Psoas muscle (tissue), 7 donors: ENCODE measurements at regions not wholly inside any gene's neighbourhood (a gene's known extent, or its start where the extent isn't known, plus 50 kb on each side); places are given as distances from the start of the nearest gene placed in this dataset.

Source experiments
- ATAC-seq, 4 donors: fragments of 200-7000 bp; cut with Tn5 transposase; one replicate each; pipeline ENCODE4 v1.9.1; 2020; ENCODE audit warnings: moderate library complexity in 3 of 4, mild to moderate bottlenecking in 2 of 4
- DNase-seq, 2 donors: peaks; one replicate each; pipeline ENCODE4 v3.0.0-alpha.2; 2020
- H3K27ac ChIP-seq: fragments of 200-600 bp; one replicate; pipeline ENCODE4 v1.8.0; 2022
- H3K27me3 ChIP-seq, 3 donors: fragments of 200-600 bp in 1 of 3; one replicate each; pipeline versions ENCODE4 v1.6.1 to v1.8.0; 2013 to 2022; ENCODE audit warnings: low read length in 2 of 3, mild to moderate bottlenecking in 2 of 3, moderate library complexity in 1 of 3; ENCODE audit not compliant: insufficient read depth in 3 of 3
- H3K36me3 ChIP-seq, 2 donors: fragments of 200-600 bp in 1 of 2; one replicate each; pipeline versions ENCODE4 v1.6.1 to v1.8.0; 2013 to 2022; ENCODE audit warnings: low read depth in 1 of 2, mild to moderate bottlenecking in 1 of 2, moderate library complexity in 1 of 2; ENCODE audit not compliant: insufficient read depth in 1 of 2
- H3K4me1 ChIP-seq: fragments of 200-600 bp; one replicate; pipeline ENCODE4 v1.8.0; 2022
- H3K4me3 ChIP-seq: fragments of 200-600 bp; one replicate; pipeline ENCODE4 v1.8.0; 2022; ENCODE audit warnings: mild to moderate bottlenecking
- H3K9me3 ChIP-seq: fragments of 200-600 bp; one replicate; pipeline ENCODE4 v1.8.0; 2022
- CTCF ChIP-seq: fragments of 200-600 bp; IDR thresholded peaks from one replicate; pipeline ENCODE4 v1.8.0; 2022; ENCODE audit warnings: antibody characterized with exemption
- WGBS, 3 donors: extraction: QIAGEN DNeasy Blood & Tissue Kit; methylation state at CpG; one replicate each; pipeline versions ENCODE4 v1.1.6 to v1.1.7; 2013; 5-methylcytosine and 5-hydroxymethylcytosine counted together
- intact Hi-C, 2 donors: fragments of 100-400 bp; cut with DNase I; formaldehyde crosslinking; loops; one replicate each; pipeline versions ENCODE4 v1.11.0 to v1.14.2; 2022
- donor health status: healthy with polysubstance abuse.
- donor health status: DM: no; HTN: no; CAD: no; lungs with moderate emphysema.
- donor health status: Bipolar disorder and iron deficiency.
- donor health status: healthy.
- donor health status: DM: yes; HTN: yes; CAD: no.
- donor health status: DM: no; HTN: no; CAD: no.
- donor health status: DM: yes; HTN: yes; CAD: no.

GRCh38 chr7:17523813-17524739 is 225.6 kb downstream of the AHR start:
- H3K9me3 ChIP-seq = no peaks in the 10 kb centered on the region
- 42 to 50% (median 47%) methylated on average over 7 of the region's 7 CpGs for WGBS, 3 donors
- no peaks in the 10 kb centered on the region for H3K36me3 ChIP-seq
- ATAC-seq = peak in 1 of 4 donors; percentile 69
- intact Hi-C loops = no loop called here
- no peak overlapping the region for H3K4me3 ChIP-seq
- no peak for TF ChIP-seq CTCF
- H3K4me1 ChIP-seq = no peaks in the 10 kb centered on the region
- DNase-seq = peak in 1 of 2 donors; percentile 9
- H3K27ac ChIP-seq = no peak overlapping the region
- H3K27me3 ChIP-seq = no peaks in the 10 kb centered on the region

GRCh38 chr7:17524746-17525145 is 226.3 kb downstream of the AHR start:
- H3K36me3 ChIP-seq = no peaks in the 10 kb centered on the region
- H3K9me3 ChIP-seq = no peaks in the 10 kb centered on the region
- no peaks in the 10 kb centered on the region for H3K27me3 ChIP-seq
- H3K4me3 ChIP-seq = no peak overlapping the region
- no peak overlapping the region for H3K27ac ChIP-seq
- no peak for DNase-seq
- 63 to 78% (median 74%) methylated on average over 3 of the region's 3 CpGs for WGBS, 3 donors
- ATAC-seq = no peak
- no peaks in the 10 kb centered on the region for H3K4me1 ChIP-seq
- TF ChIP-seq CTCF = no peak
- intact Hi-C loops = no loop called here

- Histone ChIP-seq H3K27me3 (no peaks in the 10 kb centered on the region), H3K36me3 (no peaks in the 10 kb centered on the region), H3K4me1 (no peaks in the 10 kb centered on the region), H3K27ac (no peak overlapping the region), H3K4me3 (no peak overlapping the region), H3K9me3 (no peaks in the 10 kb centered on the region)
- no peak for DNase-seq
- no peak for TF ChIP-seq CTCF
- intact Hi-C loops = no loop called here
- ATAC-seq = no peak
Observed at GRCh38 chr7:17526621-17527020, 228.2 kb downstream of the AHR start.

GRCh38 chr7:17528636-17529035 is 230.2 kb downstream of the AHR start:
- intact Hi-C loops = no loop called here

More at GRCh38 chr7:17528636-17529035, 230.2 kb downstream of the AHR start:
- Histone ChIP-seq H3K9me3 (no peaks in the 10 kb centered on the region), H3K27me3 (no peaks in the 10 kb centered on the region), H3K36me3 (no peaks in the 10 kb centered on the region), H3K27ac (no peak overlapping the region), H3K4me1 (no peaks in the 10 kb centered on the region), H3K4me3 (no peak overlapping the region)
- no peak for ATAC-seq
- TF ChIP-seq CTCF = no peak
- DNase-seq = no peak
